Tibial artery (tissue), 4 donors: ENCODE measurements at regions not wholly inside any gene's neighbourhood (a gene's known extent, or its start where the extent isn't known, plus 50 kb on each side); places are given as distances from the start of the nearest gene placed in this dataset.

Experiments
- DNase-seq, 2 donors: peaks; one replicate each; pipeline ENCODE4 v3.0.0-alpha.2; 2019
- H3K27ac ChIP-seq, 2 donors: fragments of 200-600 bp; sonication (generic) in 1 of 2; 1 replicate in 1 of 2; 2 replicates in 1 of 2; pipeline ENCODE4 v1.5.1; 2018 to 2019; ENCODE audit warnings: mild to moderate bottlenecking in 1 of 2
- H3K27me3 ChIP-seq, 2 donors: fragments of 200-600 bp; sonication (generic) in 1 of 2; one replicate each; pipeline versions ENCODE4 v1.5.1 to v1.6.0; 2016 to 2019
- H3K36me3 ChIP-seq, 3 donors: fragments of 200-600 bp; sonication (generic) in 2 of 3; one replicate each; pipeline ENCODE4 v1.5.1; 2016 to 2019; ENCODE audit warnings: mild to moderate bottlenecking in 2 of 3
- H3K4me1 ChIP-seq, 4 donors: fragments of 200-600 bp; sonication (generic) in 2 of 4; 1 replicate in 3 of 4; 2 replicates in 1 of 4; pipeline ENCODE4 v1.5.1; 2016 to 2019
- H3K4me3 ChIP-seq, 2 donors: fragments of 200-600 bp; sonication (generic) in 1 of 2; 1 replicate in 1 of 2; 2 replicates in 1 of 2; pipeline ENCODE4 v1.5.1; 2018 to 2019; ENCODE audit warnings: mild to moderate bottlenecking in 2 of 2
- H3K9me3 ChIP-seq, 3 donors: fragments of 200-600 bp; sonication (generic) in 1 of 3; one replicate each; pipeline ENCODE4 v1.5.1; 2016 to 2019
- CTCF ChIP-seq, 2 experiments: fragments of 200-600 bp in 1 of 2; fragments of 450-650 bp in 1 of 2; IDR thresholded peaks; one replicate each; pipeline ENCODE4 v1.5.1; 2017 to 2019; ENCODE audit warnings: antibody characterized with exemption in 2 of 2, mild to moderate bottlenecking in 1 of 2, moderate library complexity in 1 of 2
- intact Hi-C: fragments of 100-400 bp; cut with DNase I; formaldehyde crosslinking; loops from one replicate; pipeline ENCODE4 v1.15.0; 2023; ENCODE audit warnings: low total_unique reads

- Histone ChIP-seq H3K36me3 (no peaks in the 10 kb centered on the region), H3K27ac (no peak overlapping the region), H3K4me3 (no peak overlapping the region), H3K4me1 (peaks cover 0 to 6% (median 0%) of the 10 kb centered on the region in 4 donors), H3K27me3 (no peaks in the 10 kb centered on the region), H3K9me3 (peaks cover 0 to 3% (median 0%) of the 10 kb centered on the region in 3 donors)
- no peak for TF ChIP-seq CTCF (IDR thresholded peaks at IDR 0.05)
- no peak for DNase-seq
- intact Hi-C loops, result no loop called here
Measured at GRCh38 chr5:14944996-14945395, 73.4 kb upstream of the ANKH start.

- TF ChIP-seq CTCF (IDR thresholded peaks at IDR 0.05), result no peak
- Histone ChIP-seq H3K36me3 (no peaks in the 10 kb centered on the region), H3K4me3 (no peak overlapping the region), H3K9me3 (no peaks in the 10 kb centered on the region), H3K27me3 (no peaks in the 10 kb centered on the region), H3K4me1 (peaks cover 0 to 6% (median 0%) of the 10 kb centered on the region in 4 donors), H3K27ac (no peak overlapping the region)
- intact Hi-C loops, result no loop called here
- DNase-seq, result no peak
Measured at GRCh38 chr5:14944350-14944739, 72.8 kb upstream of the ANKH start.

- Histone ChIP-seq H3K4me3 (no peak overlapping the region), H3K27ac (no peak overlapping the region), H3K36me3 (no peaks in the 10 kb centered on the region), H3K4me1 (peaks cover 0 to 5% (median 0%) of the 10 kb centered on the region in 4 donors), H3K27me3 (no peaks in the 10 kb centered on the region), H3K9me3 (no peaks in the 10 kb centered on the region)
- DNase-seq, result no peak
- TF ChIP-seq CTCF (IDR thresholded peaks at IDR 0.05), result no peak
- intact Hi-C loops, result no loop called here
Measured at GRCh38 chr5:14942212-14942611, 70.6 kb upstream of the ANKH start.

GRCh38 chr5:14937254-14937653 lies 65.7 kb upstream of the ANKH start:
- no peak for TF ChIP-seq CTCF (IDR thresholded peaks at IDR 0.05)
- Histone ChIP-seq H3K9me3 (no peaks in the 10 kb centered on the region), H3K4me3 (no peak overlapping the region), H3K27me3 (no peaks in the 10 kb centered on the region), H3K4me1 (no peaks in the 10 kb centered on the region), H3K36me3 (no peaks in the 10 kb centered on the region), H3K27ac (no peak overlapping the region)
- peak in 1 of 2 donors; percentile 28 for DNase-seq
- intact Hi-C loops, result no loop called here

- Histone ChIP-seq H3K4me3 (no peak overlapping the region), H3K27me3 (no peaks in the 10 kb centered on the region), H3K4me1 (no peaks in the 10 kb centered on the region), H3K36me3 (no peaks in the 10 kb centered on the region), H3K9me3 (no peaks in the 10 kb centered on the region), H3K27ac (no peak overlapping the region)
- TF ChIP-seq CTCF (IDR thresholded peaks at IDR 0.05), result no peak
- no peak for DNase-seq
- intact Hi-C loops, result no loop called here
Measured at GRCh38 chr5:14936588-14936987, 65.0 kb upstream of the ANKH start.

- DNase-seq, result no peak
- intact Hi-C loops, result no loop called here
- TF ChIP-seq CTCF (IDR thresholded peaks at IDR 0.05), result no peak
- H3K4me3 ChIP-seq, result no peak overlapping the region
- H3K27ac ChIP-seq, result no peak overlapping the region
- H3K36me3 ChIP-seq, result no peaks in the 10 kb centered on the region
- H3K27me3 ChIP-seq, result no peaks in the 10 kb centered on the region
- H3K9me3 ChIP-seq, result no peaks in the 10 kb centered on the region
- no peaks in the 10 kb centered on the region for H3K4me1 ChIP-seq
Measured at GRCh38 chr5:14935341-14935740, 63.8 kb upstream of the ANKH start.
